GM23338 (cell line): ENCODE measurements at regions not wholly inside any gene's neighbourhood (a gene's known extent, or its start where the extent isn't known, plus 50 kb on each side); places are given as distances from the start of the nearest gene placed in this dataset.

Experiments used
- CREB1 ChIP-seq: fragments of 250-450 bp; sonication (Bioruptor Pico); IDR thresholded peaks from 2 replicates; pipeline ENCODE4 v1.5.0; 2020; ENCODE audit warnings: low read depth, mild to moderate bottlenecking, moderate library complexity
- EZH2 ChIP-seq: fragments of 200-600 bp; sonication (generic); IDR thresholded peaks from one replicate; pipeline ENCODE4 v1.8.0; 2017; ENCODE audit warnings: antibody characterized with exemption, mild to moderate bottlenecking, low read depth; ENCODE audit not compliant: unreplicated experiment
- ZNF114 ChIP-seq: fragments of 250-450 bp; sonication (Bioruptor Pico); IDR thresholded peaks from 2 replicates; pipeline ENCODE4 v1.5.0; 2020; ENCODE audit warnings: mild to moderate bottlenecking, moderate library complexity
- TF ChIP-seq, protein P1 (sequence below), 2 experiments: fragments of 200-600 bp in 1 of 2; sonication (generic) in 1 of 2; conservative IDR thresholded peaks; 2 replicates each; pipeline versions ENCODE4 v1.5.1 to v1.6.1; 2016 to 2017; ENCODE audit warnings: antibody characterized with exemption in 2 of 2, low read depth in 2 of 2, mild to moderate bottlenecking in 2 of 2, moderate library complexity in 1 of 2

DNA sequence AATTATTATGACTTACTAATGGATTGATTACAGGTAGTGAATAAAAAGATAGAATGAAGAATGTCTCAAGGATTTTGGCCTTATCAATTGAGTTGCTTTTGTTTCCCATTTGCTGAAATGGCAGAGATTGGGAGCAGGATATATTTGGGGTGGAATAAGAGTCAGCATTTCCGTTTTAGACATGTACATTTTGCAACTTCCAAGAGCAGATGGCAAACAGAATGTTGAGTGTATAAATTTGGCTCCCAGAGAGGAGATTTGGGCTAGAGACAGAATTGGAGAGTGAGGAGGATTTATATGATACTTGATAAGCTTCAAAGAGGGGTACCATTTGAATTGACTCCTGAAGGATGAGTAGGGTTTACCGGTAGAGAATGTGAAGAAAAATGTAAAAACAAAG is 437.9 kb upstream of the PAPPA start:
- TF ChIP-seq EZH2 (no peak), CREB1 (CRISPR knock-in tag) (no peak), ZNF114 (CRISPR knock-in tag) (no peak)
- TF ChIP-seq, protein P1, sequence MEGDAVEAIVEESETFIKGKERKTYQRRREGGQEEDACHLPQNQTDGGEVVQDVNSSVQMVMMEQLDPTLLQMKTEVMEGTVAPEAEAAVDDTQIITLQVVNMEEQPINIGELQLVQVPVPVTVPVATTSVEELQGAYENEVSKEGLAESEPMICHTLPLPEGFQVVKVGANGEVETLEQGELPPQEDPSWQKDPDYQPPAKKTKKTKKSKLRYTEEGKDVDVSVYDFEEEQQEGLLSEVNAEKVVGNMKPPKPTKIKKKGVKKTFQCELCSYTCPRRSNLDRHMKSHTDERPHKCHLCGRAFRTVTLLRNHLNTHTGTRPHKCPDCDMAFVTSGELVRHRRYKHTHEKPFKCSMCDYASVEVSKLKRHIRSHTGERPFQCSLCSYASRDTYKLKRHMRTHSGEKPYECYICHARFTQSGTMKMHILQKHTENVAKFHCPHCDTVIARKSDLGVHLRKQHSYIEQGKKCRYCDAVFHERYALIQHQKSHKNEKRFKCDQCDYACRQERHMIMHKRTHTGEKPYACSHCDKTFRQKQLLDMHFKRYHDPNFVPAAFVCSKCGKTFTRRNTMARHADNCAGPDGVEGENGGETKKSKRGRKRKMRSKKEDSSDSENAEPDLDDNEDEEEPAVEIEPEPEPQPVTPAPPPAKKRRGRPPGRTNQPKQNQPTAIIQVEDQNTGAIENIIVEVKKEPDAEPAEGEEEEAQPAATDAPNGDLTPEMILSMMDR (conservative IDR thresholded peaks at IDR 0.05; ENCODE audit: low read depth in 2 of 2): no peak
